SW 1271 (cell line): ENCODE measurements at regions not wholly inside any gene's neighbourhood (a gene's known extent, or its start where the extent isn't known, plus 50 kb on each side); places are given as distances from the start of the nearest gene placed in this dataset.

ENCODE experiments used
- DNase-seq, 2 experiments: peaks; one replicate each; lab custom pipeline; 2025; lab: John Stamatoyannopoulos, UW

DNA sequence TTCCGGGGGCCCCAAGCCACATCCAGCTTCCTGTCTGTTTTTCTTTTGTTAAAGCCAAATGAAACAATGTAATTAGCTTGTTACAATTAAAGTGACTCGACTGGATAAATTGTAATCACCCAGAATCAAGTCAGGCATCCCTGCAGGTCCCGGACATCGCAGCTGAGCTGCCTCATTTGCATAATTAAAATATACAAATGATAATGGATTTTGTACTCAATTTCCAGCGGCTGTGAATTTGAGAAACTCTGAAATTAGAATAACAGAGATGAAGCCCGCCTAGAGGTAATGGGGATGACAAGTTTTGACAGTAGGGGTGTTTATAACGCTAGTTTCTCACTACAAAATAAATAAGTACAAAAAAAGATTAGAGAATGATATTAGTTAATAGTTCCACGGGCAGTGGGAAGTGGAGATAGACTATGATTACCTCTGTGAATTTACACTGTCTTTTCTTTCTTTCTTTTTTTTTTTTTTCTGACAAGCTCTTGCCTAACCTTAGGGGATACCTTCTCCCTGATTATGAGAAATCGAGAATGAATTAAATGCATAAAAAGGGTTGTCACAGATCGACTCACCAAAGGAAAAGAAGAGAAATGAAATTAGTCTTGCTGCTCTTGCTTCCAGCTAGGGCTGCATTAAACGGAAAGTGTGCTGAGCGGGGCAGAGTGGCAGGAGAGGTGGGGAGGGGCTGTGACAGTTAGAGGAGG, 82.6 kb upstream of the SKOR2 start:
- no peak for DNase-seq

DNA sequence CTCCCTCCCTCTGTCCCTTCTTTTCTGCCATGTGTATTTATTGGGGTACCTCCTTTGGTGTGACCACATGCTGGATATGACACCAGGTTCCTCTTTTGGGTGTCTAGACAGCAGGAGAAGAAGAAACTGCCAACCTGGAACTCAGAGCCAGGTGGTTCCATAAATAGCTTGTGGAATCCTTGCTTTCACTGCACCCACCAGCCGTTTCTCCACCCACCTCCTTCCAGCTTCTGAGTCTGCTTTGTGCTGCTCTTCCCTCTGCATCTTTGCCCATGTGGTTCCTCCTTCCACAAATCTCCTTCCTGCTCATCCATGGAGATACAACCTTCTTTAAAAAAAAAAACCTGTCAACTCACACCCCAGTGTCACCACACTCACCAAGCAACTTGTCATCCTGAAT, 80.2 kb upstream of the SKOR2 start:
- DNase-seq = no peak

DNA sequence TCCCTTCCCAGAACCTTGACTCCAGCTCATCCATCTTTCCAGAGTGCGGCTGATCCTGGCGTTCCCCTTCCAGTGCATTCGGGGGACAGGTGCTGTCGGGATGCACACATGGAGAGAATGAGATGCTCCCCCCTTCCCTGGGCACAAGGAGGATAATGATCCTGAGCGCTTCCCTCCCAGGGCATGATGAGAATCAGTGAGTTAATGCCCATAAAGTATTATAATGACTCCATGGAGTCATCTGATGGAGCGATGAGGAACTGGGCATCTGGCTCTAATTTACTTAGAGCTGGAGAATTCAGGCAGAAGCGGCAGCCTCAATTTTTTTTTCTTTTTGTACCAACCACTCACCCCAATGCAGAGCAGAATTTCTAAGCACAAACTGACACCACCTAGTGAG, 79.6 kb upstream of the SKOR2 start:
- DNase-seq = no peak

- DNase-seq = peak in 1 of 2 experiments; percentile 77
Observed at GRCh38 chr18:47323158-47323557, 71.7 kb upstream of the SKOR2 start.

- DNase-seq = no peak
Observed at GRCh38 chr18:47321815-47322214, 70.4 kb upstream of the SKOR2 start.

DNA sequence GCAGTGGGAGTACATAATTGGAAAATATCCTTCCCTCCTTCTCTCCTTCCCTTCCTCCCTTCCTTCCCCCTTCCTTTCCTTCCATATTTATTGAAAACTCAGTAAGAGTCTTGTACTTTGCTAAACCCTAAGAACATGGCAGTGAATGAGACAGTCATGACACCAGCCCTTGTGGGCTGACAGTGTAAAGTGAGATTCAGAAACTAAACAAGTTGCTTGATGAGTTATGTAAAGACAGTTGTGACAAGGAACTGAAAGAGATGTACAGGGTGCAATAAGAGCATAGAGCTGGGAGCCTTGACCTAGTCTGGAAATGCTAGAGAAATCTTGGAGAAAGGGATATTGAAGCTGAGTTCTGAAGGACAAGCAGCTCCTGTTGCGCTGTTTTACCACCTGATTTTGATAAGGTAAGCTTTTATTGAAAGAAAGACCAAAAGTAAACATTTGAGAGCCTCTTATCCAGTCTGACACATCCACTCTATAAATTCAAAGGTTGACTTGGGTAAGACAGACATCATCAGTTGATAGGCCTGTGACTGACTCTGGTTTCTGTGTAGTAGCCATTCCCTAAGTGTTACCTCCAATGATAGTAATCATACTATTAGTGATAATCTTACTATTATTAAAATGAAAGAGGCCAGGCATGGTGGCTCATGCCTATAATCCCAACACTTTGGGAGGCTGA, 66.5 kb upstream of the SKOR2 start:
- no peak for DNase-seq

DNA sequence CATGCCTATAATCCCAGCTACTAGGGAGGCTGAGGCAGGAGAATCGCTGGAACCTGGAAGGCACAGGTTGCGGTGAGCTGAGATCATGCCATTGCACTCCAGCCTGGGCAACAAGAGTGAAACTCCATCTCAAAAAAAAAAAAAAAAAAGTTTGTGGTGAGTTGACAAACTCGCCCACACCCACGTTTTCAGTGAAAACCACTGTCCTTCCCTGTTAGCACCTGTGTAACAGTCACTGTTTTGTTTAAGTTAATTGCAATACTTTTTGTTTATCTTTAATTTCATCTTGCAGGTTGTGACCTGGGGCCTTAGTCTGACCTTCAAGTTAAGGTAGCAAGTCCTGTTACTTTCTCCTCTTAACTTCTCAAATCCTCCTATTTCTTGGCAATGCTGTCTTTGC, 65.5 kb upstream of the SKOR2 start:
- no peak for DNase-seq

GRCh38 chr18:47313901-47314300, 62.4 kb upstream of the SKOR2 start:
- peak in 1 of 2 experiments; percentile 3 for DNase-seq

GRCh38 chr18:47311585-47311984, 60.1 kb upstream of the SKOR2 start:
- DNase-seq = no peak
